ENCODE measurements at regions not wholly inside any gene's neighbourhood (a gene's known extent, or its start where the extent isn't known, plus 50 kb on each side); places are given as distances from the start of the nearest gene placed in this dataset.
A peak's percentile ranks its signal among the peaks of the same experiment; 100 is the strongest.
"Not testable (repeated sequence)": the region's sequence is repeated elsewhere in the genome, so short reads cannot be mapped to it uniquely, and the experiment has no call there.

DNA sequence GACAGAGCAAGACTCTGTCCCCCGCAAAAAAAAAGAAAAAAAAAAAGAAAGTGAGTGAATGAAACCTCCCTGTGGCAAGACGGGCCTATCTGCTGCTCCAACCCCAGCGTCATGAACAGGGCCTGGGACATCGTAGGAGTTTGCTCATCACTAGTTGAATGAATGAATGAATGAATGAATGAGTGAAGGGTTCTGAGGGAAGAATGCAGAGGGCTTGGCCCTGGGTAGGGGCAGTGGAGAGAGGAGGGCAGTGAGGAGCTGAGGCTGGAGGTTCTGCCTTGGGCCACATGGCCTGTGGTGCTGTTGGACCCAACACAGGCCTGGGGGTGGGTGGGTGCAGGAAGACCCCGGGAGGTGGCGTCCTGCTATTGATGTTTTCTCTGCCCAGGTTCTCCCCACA lies 125.5 kb upstream of the CIBAR2 start:
- DNase-seq (ENCODE audit: low spot score): no peak
- no peak for FAIRE-seq

DNA sequence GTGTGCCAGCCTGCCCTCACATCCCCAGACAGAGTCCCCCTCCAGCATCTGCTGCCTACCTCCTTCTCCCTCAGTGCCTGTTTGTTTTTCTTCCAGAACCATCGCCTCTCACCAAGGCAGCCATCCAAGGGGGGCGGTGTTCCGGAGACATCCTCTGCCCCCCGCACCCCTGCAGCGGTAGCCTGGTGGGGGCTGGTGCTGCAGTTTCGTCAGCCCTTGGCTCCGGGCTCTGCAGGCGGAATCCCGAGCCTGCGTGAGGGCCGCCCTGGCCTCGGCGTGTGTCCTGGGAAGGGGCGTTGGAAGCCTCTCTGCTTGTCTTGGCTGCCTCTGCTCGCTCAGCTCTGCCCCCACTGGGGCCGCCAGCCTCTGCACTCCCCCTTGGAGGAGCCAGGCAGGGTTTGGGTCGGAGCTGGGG lies 126.0 kb upstream of the CIBAR2 start:
- FAIRE-seq (no peak), DNase-seq (ENCODE audit: low spot score) (no peak)

DNA sequence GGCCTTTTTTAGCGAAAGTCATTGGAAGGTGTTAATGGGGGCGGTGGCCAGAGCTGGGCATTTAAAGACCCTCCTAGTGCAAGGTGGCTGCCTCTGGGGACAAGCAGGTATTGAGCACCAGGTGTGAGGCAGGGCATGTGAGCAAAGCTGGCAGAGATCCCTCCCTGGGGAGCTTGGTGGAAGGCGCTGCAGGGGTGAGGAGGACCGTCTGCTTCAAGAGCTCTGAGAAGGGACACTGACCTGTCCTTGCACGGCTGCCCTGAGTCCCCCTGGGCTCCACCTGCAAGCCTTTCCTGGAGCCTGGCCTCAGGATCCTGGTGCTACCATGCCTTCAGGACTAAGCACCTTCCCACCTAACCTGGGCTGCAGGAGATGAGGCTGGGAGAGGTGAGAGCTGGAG lies 127.0 kb upstream of the CIBAR2 start:
- FAIRE-seq: no peak

DNA sequence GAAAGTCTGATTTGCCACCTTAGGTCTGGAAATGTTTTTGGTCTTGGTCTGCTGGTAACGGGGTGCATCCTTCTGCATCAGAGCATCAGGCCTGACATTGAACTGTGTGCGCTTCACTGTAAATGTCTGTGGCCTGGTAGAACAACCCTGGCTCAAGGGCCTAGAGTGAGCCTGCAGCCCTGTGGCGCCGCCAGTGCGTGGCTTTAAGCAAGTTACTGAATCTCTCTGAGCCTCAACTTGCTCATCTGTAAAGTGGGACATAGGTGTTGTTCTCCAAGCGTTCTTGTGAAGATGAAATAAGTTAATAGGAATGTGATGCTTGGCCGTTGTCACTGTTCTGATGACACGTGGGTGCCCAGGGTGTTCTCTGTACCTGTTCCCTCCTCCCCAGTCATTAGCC lies 127.6 kb upstream of the CIBAR2 start:
- DNase-seq (ENCODE audit: low spot score) (no peak), FAIRE-seq (no peak)

More for the DNA sequence above, 127.0 kb upstream of the CIBAR2 start:
- DNase-seq (ENCODE audit: low spot score): no peak

DNA sequence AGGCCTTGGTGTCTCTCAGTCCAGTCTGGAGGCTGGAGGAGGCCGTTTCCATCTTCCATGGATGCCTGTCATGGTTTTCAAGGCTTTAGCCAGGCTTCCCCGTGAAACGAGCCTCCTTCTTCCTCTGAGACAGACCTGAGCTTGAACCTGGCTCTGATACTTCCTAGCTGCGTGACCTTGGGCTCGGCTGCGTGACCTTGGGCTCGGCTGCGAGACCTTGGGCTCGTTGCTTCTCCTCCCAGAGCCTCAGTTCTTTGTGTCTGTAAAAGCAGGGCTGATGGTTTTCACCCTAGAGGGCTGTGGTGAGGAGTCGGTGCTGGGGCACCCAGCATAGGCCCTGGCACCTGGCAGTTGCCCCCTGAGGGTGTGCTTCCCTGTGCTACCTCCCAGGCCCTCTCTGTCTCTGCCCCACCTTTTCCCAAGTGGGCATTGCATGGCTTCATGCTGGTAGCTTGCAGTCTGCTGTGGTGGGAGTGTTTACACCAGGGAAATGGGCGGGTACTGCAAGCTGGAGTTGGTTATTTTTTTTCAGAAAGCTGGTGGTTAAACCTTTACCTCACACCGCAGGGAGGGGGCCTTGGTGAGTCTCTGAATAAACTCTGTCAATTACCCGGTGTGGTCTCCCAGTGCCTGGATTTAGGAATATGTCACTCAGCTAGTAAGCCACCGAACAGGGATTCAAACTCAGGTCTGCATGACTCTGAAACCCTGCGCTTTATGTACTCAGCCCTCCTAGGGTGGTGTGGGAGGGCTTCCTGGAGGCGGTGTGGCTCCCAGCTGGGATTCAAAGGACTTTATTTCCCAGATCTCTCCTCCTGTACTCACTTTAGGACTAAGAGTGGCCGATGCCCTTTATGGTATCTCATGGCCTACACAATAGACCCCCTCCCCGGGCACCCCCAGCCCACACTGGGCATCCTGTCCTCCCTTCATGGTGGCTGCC lies 129.0 kb upstream of the CIBAR2 start:
- DNase-seq (ENCODE audit: low spot score) (no peak), FAIRE-seq (no peak)

DNA sequence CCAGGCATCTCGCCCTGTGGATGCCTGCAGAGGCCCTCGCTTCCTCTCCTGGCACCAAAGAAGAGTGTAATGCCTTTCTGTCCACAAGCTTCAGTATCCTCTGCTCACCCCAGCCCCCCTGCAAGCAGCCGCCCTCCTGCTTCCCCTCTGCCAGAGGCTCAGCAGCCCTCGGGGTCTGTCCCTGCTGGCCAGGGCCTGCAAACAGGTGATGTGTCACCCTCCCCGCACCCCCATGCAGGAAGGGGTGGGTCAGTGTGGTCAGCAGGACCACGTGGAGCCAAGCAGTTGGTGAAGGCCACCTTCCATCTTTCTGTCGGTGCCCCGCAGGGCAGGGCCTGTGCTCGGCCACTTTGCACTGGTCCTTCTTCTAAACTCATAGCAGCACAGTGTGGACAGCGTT lies 129.9 kb upstream of the CIBAR2 start:
- FAIRE-seq (no peak), DNase-seq (ENCODE audit: low spot score) (no peak)

DNA sequence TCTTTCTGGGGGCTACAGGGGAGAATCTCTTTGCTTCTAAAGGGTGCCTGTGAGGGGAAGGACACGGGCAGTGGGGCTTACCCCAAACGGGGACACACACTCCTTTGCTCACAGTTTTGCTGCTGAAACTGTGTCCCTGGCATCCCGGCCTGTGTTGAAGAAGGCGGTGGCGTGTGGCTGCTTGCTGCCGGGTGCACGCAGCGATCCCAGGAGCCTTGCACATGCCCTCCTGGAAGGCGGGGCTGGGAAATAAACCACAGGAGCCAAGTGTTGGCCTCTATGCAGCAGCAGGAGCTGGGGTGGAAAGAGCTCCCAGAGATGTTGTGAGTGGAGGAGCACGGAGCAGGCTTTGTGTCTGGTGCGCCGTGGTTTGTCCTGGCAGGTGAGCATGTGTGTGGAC lies 131.0 kb upstream of the CIBAR2 start:
- DNase-seq (ENCODE audit: low spot score): no peak
- no peak for FAIRE-seq

DNA sequence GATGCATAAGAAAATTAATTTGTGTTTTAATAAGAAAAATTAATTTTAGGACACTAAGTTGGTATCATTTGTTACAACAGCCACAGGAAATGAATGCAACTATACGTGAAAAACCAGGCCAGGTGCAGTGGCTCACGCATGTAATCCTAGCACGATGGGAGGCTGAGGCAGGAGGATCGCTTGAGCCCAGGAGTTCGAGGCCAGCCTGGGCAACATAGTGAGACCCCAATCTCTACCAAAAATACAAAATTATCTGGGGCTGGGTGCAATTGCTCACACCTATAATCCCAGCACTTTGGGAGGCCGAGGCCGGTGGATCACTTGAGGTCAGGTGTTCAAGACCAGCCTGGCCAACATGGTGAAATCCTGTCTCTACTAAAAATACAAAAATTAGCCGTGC lies 132.2 kb upstream of the CIBAR2 start:
- not testable (repeated sequence) for FAIRE-seq; DNase-seq (ENCODE audit: low spot score)

DNA sequence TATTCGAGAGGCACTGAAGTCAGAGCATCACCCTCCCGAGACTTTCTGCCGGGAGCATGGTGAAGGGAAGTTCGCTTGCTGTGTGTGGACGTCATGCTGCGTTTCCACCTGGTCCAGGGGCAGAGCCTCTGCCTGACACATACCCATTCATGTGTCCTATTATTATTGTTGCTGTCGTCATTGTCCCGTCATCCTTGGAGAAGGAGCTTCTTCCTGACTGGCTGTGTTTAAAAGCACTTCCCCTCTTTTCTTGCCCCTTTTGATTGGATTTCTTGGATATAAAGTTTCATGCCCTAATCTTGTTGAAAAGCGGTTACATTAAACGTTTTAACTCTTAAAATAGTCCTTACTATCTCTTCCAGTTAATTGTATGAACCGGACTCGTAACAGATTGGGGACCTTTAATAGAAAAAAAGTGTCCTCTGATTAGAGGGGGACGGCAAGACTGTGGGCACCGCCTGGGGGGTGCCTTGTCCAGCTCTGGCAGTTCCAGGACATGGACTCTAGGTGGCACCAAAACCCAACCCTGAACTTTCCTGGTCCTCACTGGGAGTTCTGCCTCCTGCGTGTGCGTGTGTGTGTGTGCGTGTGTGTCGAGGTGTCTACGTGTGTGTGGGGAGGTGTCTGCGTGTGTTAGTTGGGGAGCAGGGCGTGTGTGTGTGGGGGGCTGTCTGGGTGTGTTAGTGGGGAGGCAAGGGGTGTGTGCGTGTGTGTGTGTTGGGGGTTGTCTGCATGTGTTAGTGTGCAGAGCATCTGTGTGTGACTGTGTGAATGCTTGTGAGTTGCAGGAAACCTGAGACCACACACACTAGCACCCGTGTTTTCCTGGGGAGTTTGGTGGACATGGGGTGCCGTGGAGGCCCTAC lies 133.3 kb upstream of the CIBAR2 start:
- no peak for FAIRE-seq
- DNase-seq (ENCODE audit: low spot score): peak; percentile 17

DNA sequence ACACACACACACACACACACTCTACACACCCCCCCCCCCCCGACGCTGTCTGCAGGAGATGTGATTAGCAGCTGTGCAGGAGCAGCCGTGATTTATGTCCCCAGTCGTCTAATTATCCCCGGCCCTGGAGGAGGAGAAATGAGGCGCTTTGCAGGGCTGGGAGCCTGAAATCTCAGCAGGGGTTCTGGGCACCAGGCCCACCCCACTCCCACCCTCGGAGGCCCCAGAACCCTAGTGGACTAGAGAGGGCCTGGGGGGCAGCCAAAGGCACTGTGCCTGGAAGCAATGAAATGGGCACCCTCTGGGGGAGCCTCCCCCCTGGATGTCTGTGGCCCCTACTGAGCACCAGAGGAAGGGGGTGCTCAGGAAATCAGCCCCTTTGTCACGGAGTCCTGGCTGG lies 134.2 kb upstream of the CIBAR2 start:
- DNase-seq (ENCODE audit: low spot score) (no peak), FAIRE-seq (no peak)

DNA sequence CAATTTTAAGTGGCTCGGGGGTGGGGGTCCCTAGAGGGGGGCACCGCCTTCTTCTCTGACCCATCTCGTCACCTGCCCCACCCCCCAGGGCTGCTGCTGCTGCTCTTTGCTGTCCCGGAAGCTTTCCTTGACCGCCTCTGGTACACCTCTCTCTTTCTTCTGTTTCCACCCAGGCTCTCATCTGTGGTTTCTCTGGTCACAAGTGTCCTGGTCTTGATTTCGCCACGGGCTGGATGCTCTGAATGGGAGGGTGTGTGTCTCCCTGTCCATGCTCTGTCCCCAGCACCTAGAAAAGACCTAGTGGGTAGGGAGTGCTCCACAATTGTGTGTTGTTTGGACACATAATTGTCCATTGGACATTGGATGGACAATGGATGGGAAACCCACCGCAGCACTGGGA lies 134.7 kb upstream of the CIBAR2 start:
- no peak for DNase-seq (ENCODE audit: low spot score)
- FAIRE-seq: no peak

DNA sequence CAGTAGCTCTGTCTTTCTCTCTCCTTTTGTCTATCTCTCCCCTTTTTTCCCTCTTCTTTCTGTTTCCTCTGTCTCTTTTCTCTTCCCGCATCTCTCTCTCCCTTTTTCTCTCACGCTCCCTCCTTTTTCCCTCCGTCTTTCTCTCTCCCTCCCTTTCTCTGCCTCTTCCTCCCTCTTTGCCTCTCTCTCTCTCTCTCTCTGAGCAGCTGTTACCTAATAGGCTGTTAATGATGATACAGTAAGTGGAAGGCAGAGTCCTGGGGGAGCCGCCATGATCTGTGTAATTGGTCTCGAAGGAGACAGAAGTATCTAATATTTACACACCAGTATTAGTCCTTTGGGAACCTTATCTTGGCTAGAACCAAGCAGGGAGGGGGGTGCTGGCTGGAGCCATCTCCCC lies 136.1 kb upstream of the CIBAR2 start:
- FAIRE-seq (no peak), DNase-seq (ENCODE audit: low spot score) (no peak)

DNA sequence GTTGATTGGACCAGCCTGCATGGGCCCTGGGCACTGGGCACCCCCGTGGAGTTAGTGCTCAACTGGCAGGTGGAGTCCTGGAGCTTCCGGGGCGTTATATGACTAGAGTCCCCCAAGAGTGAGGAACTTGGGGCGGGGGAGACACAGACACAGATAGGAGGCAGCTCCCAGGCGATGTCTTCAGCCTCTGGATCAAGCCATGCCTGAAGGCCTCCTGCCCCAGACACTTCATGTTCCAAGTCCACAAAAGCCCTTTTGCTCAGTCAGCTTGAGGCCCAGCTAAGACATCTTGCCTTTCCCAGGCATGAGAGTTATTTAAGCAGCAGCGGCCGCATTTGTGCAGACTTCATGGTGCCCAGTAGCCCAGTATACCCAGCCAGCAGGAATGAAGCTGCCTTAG lies 136.6 kb upstream of the CIBAR2 start:
- DNase-seq (ENCODE audit: low spot score): no peak
- no peak for FAIRE-seq

DNA sequence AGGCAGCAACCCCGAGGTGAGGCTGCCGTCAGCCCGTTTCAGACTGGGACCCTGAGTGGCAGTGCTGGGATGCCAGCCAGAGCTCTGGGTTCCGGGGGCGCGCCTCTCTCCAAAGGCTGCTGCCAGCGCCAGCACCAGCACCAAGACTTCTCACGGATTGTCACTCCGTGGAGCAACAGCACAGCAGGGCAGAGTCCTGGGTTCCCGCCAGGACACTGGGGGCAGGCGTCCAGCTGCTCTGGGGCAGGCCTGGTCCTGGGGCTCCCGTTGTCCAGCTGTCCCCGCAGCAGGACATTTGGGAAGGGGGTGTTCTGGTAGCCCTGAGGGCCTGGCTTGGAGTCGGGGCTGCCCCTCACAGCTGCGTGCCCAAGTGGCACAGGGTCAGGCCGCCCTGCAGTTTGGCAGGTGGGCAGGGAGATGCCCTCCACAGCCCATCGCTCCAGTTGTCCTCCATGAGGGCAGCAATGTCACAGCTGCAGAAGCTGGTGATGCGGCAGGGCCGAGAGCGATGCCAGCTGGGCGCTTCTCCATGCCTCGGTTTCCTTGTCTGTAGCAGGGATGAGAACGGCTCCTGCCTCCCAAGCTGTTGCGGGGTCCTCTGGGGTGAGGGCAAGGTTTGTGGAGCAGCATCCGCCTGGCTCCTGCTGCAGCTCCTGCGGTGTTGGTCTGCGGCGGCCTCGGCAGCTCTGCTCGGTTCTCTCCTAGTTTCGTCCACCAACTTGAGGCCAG lies 137.3 kb upstream of the CIBAR2 start:
- FAIRE-seq (no peak), DNase-seq (ENCODE audit: low spot score) (no peak)

DNA sequence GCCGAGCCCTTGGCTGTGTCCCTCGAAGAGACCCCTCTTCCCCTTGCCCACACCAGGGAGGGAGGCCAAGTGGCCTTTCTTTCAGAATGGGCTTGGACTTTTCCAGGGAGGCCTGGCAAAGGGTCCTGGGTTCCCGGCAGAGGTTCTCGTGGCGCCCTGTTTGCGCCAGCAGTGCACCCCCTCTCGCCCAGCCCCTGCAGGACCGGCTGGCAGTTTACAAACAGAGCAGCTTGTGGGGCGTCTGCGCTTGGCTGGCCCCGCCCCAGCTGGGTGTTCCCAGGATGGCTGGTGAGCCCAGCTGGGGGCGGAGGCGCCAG lies 137.8 kb upstream of the CIBAR2 start:
- FAIRE-seq (no peak), DNase-seq (ENCODE audit: low spot score) (no peak)

DNA sequence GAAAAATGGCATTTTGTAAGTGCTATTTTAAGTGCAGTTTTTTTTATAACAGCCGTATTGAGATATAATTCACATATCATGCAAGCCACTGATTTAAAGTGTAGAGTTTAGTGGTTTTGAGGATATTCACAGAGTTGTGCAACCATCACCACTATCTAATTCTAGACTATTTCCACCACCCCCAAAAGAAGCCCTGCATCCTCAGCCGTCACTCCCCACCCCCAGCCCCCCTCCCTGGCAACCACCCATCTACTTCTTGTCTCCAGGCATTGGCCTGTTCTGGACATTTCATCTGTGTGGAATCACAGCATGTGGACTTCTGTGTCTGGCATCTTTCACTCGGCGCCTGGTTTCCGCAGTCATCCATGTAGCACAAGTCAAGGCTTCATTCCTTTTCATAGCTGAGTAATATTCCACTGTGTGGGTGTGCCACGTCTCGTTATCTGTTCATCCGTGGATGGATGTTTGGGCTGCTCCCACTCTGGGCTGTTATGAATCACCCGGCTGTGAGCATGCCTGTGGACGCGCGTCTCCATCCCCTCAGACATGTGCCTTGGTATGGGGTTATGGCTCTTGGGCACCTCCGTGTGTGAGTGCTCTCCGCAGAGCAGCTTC lies 138.4 kb upstream of the CIBAR2 start:
- DNase-seq (ENCODE audit: low spot score) (no peak), FAIRE-seq (no peak)

DNA sequence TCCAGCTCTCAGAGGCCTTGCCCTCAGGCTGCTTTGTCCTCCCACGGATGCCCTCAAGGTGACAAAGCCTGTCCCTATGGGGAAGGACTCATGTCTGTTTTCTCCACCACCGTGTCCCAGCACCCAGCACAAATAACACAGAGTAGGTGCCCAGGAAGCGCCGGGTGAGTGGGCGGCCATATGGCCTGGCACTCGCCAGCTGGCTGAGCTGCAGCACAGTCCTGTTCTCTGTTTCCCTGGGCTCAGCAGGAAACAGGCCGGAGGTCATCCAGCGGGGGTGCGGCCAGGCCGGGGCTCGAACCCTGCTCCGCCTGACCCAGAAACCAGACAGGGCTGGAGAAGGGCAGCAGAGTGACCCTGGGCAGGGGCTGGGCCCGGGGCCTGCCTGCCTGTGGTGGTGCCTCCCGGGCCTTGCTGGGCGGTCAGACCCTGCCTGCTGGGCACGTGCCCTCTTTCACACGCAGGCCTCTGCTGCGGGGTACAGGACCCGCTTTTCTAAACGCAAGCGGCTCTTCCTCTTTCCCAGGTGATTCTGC lies 139.0 kb upstream of the CIBAR2 start:
- DNase-seq (ENCODE audit: low spot score) (no peak), FAIRE-seq (no peak)

DNA sequence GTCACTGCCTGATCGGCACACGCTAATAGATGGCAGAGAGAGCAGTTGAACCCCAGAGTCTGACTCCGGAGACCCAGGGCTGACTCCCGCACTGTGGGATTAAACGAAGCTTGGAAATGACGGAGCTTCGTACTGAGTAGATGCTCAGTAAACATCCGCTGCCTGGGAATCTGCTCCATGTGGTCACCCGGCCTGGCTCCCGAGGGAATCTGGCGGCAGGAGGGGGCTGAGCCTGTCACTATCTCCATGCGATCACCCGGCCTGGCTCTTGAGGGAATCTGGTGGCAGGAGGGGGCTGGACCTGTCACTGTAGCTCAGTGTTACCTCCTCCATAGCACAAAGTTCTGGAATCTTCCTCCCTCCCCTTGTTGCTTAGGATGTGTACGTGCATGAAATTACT lies 139.7 kb upstream of the CIBAR2 start:
- FAIRE-seq (no peak), DNase-seq (ENCODE audit: low spot score) (no peak)

DNA sequence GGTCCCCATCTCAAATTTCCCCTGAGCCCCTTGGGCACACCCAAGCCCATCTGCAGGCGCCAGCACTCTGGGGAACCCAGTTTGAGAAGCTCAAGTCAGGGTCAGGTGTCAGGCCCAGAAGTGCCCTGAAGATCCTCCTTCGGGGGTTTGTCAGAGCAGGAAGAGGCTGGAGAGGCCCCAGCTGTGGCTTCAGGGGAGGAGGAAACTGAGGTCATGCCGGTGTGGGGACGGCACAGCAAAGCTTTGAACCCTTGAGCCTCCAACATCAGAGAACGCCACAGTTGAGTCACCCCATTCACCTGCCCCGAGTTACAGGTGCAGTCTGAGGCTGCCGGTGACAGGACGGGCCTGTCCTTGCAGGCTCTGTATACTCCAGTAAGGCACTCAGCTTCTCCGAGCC lies 140.2 kb upstream of the CIBAR2 start:
- no peak for FAIRE-seq
- no peak for DNase-seq (ENCODE audit: low spot score)

DNA sequence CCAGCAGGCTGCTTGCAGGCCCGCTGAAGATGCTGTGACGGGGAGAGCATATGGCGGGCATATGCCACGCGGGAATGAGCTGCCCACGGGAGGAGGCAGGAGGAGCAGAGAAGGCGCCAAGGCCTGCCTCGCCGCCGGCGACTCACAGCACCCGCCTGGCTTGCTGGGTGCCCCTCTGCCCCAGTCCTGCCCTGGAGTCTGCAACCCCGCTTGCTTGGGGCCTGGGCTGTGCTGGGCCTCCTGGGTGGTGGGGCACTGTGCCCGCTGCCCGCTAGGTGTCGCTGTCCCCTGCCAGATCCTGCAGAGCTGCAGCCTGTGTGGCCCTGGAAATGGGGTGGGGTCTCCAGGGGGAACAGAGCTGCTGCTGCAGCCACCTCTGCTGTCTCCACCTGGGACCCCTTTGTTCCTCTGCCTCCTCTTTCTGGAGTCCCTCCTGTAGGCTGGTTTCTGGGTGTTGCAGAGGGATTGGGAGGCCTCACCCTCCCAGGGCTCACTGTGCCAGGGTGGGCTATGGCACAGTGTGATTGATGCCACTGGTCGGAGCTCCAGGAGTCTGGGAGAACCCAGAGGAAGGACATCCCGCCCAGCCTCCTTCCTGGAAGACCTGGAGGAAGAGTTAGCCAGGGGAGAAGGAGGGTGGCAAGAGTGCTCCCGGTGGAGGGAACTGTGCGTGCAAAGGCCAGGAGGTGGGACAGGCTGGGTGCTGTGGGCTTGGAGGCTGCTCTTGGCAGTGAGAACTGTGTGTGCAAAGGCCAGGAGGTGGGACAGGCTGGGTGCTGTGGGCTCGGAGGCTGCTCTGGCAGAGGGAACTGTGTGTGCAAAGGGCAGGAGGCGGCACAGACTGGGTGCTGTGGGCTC lies 141.0 kb upstream of the CIBAR2 start:
- FAIRE-seq: no peak
- DNase-seq (ENCODE audit: low spot score): no peak

Measured in RCC 7860 (cell line).